ENCODE measurements at regions not wholly inside any gene's neighbourhood (a gene's known extent, or its start where the extent isn't known, plus 50 kb on each side); places are given as distances from the start of the nearest gene placed in this dataset.

DNA sequence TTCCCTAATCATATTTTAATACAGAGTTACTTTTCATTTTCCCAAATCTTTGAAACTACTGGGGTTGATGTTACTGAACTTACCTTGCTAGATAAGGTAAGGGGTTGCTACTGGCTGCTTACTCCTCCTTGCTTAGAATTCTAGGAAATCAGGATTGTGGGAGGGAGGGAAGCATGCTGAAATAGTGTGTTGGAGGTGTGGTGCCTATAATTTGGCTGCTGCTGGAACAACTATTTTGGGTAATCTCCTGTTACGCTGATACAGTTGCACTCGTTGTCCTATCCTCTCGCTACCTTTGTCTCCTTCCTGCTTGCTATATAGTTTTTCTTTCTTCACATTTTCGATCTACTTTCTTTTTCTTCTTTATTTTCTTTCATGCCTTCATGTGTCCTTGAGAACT lies 83.7 kb downstream of the BMP2 start:
- TF ChIP-seq, protein P1, sequence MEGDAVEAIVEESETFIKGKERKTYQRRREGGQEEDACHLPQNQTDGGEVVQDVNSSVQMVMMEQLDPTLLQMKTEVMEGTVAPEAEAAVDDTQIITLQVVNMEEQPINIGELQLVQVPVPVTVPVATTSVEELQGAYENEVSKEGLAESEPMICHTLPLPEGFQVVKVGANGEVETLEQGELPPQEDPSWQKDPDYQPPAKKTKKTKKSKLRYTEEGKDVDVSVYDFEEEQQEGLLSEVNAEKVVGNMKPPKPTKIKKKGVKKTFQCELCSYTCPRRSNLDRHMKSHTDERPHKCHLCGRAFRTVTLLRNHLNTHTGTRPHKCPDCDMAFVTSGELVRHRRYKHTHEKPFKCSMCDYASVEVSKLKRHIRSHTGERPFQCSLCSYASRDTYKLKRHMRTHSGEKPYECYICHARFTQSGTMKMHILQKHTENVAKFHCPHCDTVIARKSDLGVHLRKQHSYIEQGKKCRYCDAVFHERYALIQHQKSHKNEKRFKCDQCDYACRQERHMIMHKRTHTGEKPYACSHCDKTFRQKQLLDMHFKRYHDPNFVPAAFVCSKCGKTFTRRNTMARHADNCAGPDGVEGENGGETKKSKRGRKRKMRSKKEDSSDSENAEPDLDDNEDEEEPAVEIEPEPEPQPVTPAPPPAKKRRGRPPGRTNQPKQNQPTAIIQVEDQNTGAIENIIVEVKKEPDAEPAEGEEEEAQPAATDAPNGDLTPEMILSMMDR (IDR thresholded peaks at IDR 0.05; ENCODE audit: low read length) = no peak
- TF ChIP-seq EZH2phosphoT487 (IDR thresholded peaks at IDR 0.05; ENCODE audit: low read length) (no peak), EZH2 (optimal IDR thresholded peaks at IDR 0.05; ENCODE audit: low read depth, low read length) (no peak)
